Stomach (tissue), 8 donors: ENCODE measurements at regions not wholly inside any gene's neighbourhood (a gene's known extent, or its start where the extent isn't known, plus 50 kb on each side); places are given as distances from the start of the nearest gene placed in this dataset.

Experiments
- DNase-seq, 2 donors: peaks; one replicate each; pipeline versions ENCODE4 v3.0.0 to v3.0.0-alpha.2; 2013 to 2019
- H3K27ac ChIP-seq, 5 donors: fragments of 200-600 bp in 4 of 5; sonication (generic) in 4 of 5; one replicate each; pipeline ENCODE4 v1.5.1; 2013 to 2019; ENCODE audit warnings: mild to moderate bottlenecking in 1 of 5, moderate library complexity in 1 of 5
- H3K27me3 ChIP-seq, 3 donors: fragments of 200-600 bp; sonication (generic); one replicate each; pipeline ENCODE4 v1.5.1; 2017 to 2019; ENCODE audit warnings: mixed run types in 1 of 3
- H3K36me3 ChIP-seq, 4 donors: fragments of 200-600 bp; sonication (generic); 1 replicate in 3 of 4; 2 replicates in 1 of 4; pipeline ENCODE4 v1.5.1; 2016 to 2019
- H3K4me1 ChIP-seq, 4 donors: fragments of 200-600 bp; sonication (generic); one replicate each; pipeline ENCODE4 v1.5.1; 2016 to 2019
- H3K4me3 ChIP-seq, 4 donors: fragments of 200-600 bp; sonication (generic) in 3 of 4; one replicate each; pipeline ENCODE4 v1.5.1; 2016 to 2019; ENCODE audit warnings: mild to moderate bottlenecking in 1 of 4
- H3K9me3 ChIP-seq, 4 donors: fragments of 200-600 bp; sonication (generic); one replicate each; pipeline ENCODE4 v1.5.1; 2016 to 2019
- EP300 ChIP-seq: sonication (generic); formaldehyde crosslinking; IDR thresholded peaks from one replicate; pipeline ENCODE4 v1.6.1; 2017; ENCODE audit warnings: antibody characterized with exemption
- POLR2A ChIP-seq, 4 donors: fragments of 450-650 bp; IDR thresholded peaks; one replicate each; pipeline ENCODE4 v1.6.1; 2016; ENCODE audit warnings: antibody characterized with exemption in 4 of 4, control low read depth in 2 of 4, mild to moderate bottlenecking in 1 of 4, moderate library complexity in 1 of 4
- POLR2AphosphoS5 ChIP-seq, 3 donors: sonication (generic); formaldehyde crosslinking; IDR thresholded peaks; one replicate each; pipeline ENCODE4 v1.6.1; 2016; ENCODE audit warnings: antibody characterized with exemption in 3 of 3
- whole genome bisulfite sequencing, 5 donors: extraction: QIAGEN DNeasy Blood & Tissue Kit in 3 of 5; methylation state at CpG; one replicate each; pipeline versions ENCODE4 v1.1.5 to v1.1.7; 2013 to 2018; 5-methylcytosine and 5-hydroxymethylcytosine counted together
- intact Hi-C: fragments of 100-400 bp; cut with DNase I; formaldehyde crosslinking; loops from one replicate; pipeline ENCODE4 v1.15.1; 2023; ENCODE audit warnings: low total_unique reads
- TF ChIP-seq, protein P1 (sequence below), 7 experiments: fragments of 450-650 bp in 4 of 7; fragments of 200-600 bp in 3 of 7; sonication (generic) in 3 of 7; IDR thresholded peaks; one replicate each; pipeline ENCODE4 v1.5.1; 2016 to 2019; ENCODE audit warnings: antibody characterized with exemption in 7 of 7, control low read depth in 2 of 7, mild to moderate bottlenecking in 1 of 7
- donor health status: healthy with polysubstance abuse.
- donor health status: Bipolar disorder and iron deficiency.
- donor health status: healthy.

- Histone ChIP-seq H3K9me3 (peaks cover 0 to 9% (median 7%) of the 10 kb centered on the region in 4 donors), H3K27ac (no peak overlapping the region), H3K27me3 (no peaks in the 10 kb centered on the region), H3K36me3 (no peaks in the 10 kb centered on the region), H3K4me3 (no peak overlapping the region), H3K4me1 (no peaks in the 10 kb centered on the region)
- intact Hi-C loops = no loop called here
- DNase-seq = no peak
- no peak for TF ChIP-seq EP300
- TF ChIP-seq, protein P1, sequence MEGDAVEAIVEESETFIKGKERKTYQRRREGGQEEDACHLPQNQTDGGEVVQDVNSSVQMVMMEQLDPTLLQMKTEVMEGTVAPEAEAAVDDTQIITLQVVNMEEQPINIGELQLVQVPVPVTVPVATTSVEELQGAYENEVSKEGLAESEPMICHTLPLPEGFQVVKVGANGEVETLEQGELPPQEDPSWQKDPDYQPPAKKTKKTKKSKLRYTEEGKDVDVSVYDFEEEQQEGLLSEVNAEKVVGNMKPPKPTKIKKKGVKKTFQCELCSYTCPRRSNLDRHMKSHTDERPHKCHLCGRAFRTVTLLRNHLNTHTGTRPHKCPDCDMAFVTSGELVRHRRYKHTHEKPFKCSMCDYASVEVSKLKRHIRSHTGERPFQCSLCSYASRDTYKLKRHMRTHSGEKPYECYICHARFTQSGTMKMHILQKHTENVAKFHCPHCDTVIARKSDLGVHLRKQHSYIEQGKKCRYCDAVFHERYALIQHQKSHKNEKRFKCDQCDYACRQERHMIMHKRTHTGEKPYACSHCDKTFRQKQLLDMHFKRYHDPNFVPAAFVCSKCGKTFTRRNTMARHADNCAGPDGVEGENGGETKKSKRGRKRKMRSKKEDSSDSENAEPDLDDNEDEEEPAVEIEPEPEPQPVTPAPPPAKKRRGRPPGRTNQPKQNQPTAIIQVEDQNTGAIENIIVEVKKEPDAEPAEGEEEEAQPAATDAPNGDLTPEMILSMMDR (IDR thresholded peaks at IDR 0.05) = no peak
- no peak for TF ChIP-seq POLR2A (IDR thresholded peaks at IDR 0.05)
- TF ChIP-seq POLR2AphosphoS5 (IDR thresholded peaks at IDR 0.05) = no peak
- WGBS, 5 donors = 25 to 46% (median 36%) methylated on average over 2 of the region's 2 CpGs
These were observed 369.9 kb downstream of the BTBD3 start for GRCh38 chr20:12287575-12287974.

DNA sequence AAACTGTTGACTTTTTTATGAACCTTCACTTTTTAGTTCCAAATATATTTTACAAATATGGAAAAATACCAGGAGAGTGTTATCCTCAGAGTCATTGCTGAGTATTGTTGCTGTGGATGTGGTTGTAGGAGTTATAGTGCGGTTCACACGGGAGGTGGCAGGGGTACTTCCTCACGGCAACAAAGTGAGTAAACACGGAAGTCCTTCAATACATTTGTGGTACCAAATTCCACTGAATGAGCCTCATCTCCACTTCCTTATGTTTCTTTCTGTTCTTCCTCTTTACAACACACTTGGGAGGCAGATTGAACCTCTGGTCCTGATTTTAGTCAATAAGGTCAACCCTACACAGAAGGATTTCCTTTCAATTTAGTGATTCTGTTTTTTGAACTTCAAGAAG is 371.8 kb downstream of the BTBD3 start:
- H3K36me3 ChIP-seq = no peaks in the 10 kb centered on the region
- intact Hi-C loops = no loop called here
- no peak overlapping the region for H3K4me3 ChIP-seq
- H3K4me1 ChIP-seq = no peaks in the 10 kb centered on the region
- H3K9me3 ChIP-seq = peaks cover 0 to 12% (median 9%) of the 10 kb centered on the region in 4 donors
- H3K27me3 ChIP-seq = no peaks in the 10 kb centered on the region
- no peak for TF ChIP-seq POLR2AphosphoS5 (IDR thresholded peaks at IDR 0.05)
- TF ChIP-seq, protein P1 (IDR thresholded peaks at IDR 0.05) = no peak
- no peak for TF ChIP-seq POLR2A (IDR thresholded peaks at IDR 0.05)
- no peak for TF ChIP-seq EP300
- WGBS, 5 donors = 72 to 78% (median 76%) methylated on average over 4 of the region's 4 CpGs
- no peak overlapping the region for H3K27ac ChIP-seq
- DNase-seq = no peak

- DNase-seq = no peak
- intact Hi-C loops = no loop called here
- Histone ChIP-seq H3K27ac (no peak overlapping the region), H3K9me3 (peaks cover 0 to 12% (median 9%) of the 10 kb centered on the region in 4 donors), H3K27me3 (no peaks in the 10 kb centered on the region), H3K36me3 (no peaks in the 10 kb centered on the region), H3K4me1 (no peaks in the 10 kb centered on the region), H3K4me3 (no peak overlapping the region)
- TF ChIP-seq POLR2AphosphoS5 (IDR thresholded peaks at IDR 0.05) (no peak), EP300 (no peak), POLR2A (IDR thresholded peaks at IDR 0.05) (no peak)
- TF ChIP-seq, protein P1 (IDR thresholded peaks at IDR 0.05) = no peak
- WGBS, 5 donors = 23 to 45% (median 35%) methylated on average over 3 of the region's 3 CpGs
These were observed 373.7 kb downstream of the BTBD3 start for GRCh38 chr20:12291386-12291785.

GRCh38 chr20:12293900-12294299 is 376.2 kb downstream of the BTBD3 start:
- no peaks in the 10 kb centered on the region for H3K4me1 ChIP-seq
- H3K27me3 ChIP-seq = no peaks in the 10 kb centered on the region
- DNase-seq = no peak
- H3K36me3 ChIP-seq = no peaks in the 10 kb centered on the region
- H3K4me3 ChIP-seq = no peak overlapping the region
- H3K9me3 ChIP-seq = peaks cover 0 to 30% (median 19%) of the 10 kb centered on the region in 4 donors
- no peak overlapping the region for H3K27ac ChIP-seq
- 64 to 88% (median 80%) methylated on average over 3 of the region's 3 CpGs for WGBS, 5 donors
- TF ChIP-seq POLR2AphosphoS5 (IDR thresholded peaks at IDR 0.05) = no peak
- TF ChIP-seq, protein P1 (IDR thresholded peaks at IDR 0.05) = no peak
- no peak for TF ChIP-seq EP300
- TF ChIP-seq POLR2A (IDR thresholded peaks at IDR 0.05) = no peak
- intact Hi-C loops = no loop called here
